Prostate gland (tissue), 2 donors: ENCODE measurements at regions not wholly inside any gene's neighbourhood (a gene's known extent, or its start where the extent isn't known, plus 50 kb on each side); places are given as distances from the start of the nearest gene placed in this dataset.

Source experiments
- DNase-seq: peaks from one replicate; pipeline ENCODE4 v3.0.0-alpha.2; 2019; ENCODE audit warnings: low spot score
- H3K27ac ChIP-seq, 2 donors: fragments of 200-600 bp; sonication (generic); 2 replicates each; pipeline ENCODE4 v1.5.1; 2017 to 2019
- H3K27me3 ChIP-seq: fragments of 200-600 bp; sonication (generic); replicated peaks from 2 replicates; pipeline ENCODE4 v1.5.1; 2019; ENCODE audit not compliant: insufficient read depth
- H3K36me3 ChIP-seq, 2 donors: fragments of 200-600 bp; sonication (generic); 1 replicate in 1 of 2; 2 replicates in 1 of 2; pipeline versions ENCODE4 v1.5.1 to v1.8.1; 2017 to 2019
- H3K4me1 ChIP-seq: fragments of 200-600 bp; sonication (generic); replicated peaks from 2 replicates; pipeline ENCODE4 v1.5.1; 2019
- H3K4me3 ChIP-seq, 2 donors: fragments of 200-600 bp; sonication (generic); 2 replicates each; pipeline ENCODE4 v1.5.1; 2017 to 2019
- H3K9me3 ChIP-seq: fragments of 200-600 bp; sonication (generic); 2 replicates; pipeline ENCODE4 v1.5.1; 2017
- POLR2A ChIP-seq: fragments of 450-650 bp; IDR thresholded peaks from one replicate; pipeline ENCODE4 v1.6.1; 2016; ENCODE audit warnings: antibody characterized with exemption, mild to moderate bottlenecking
- POLR2AphosphoS5 ChIP-seq: sonication (generic); formaldehyde crosslinking; IDR thresholded peaks from one replicate; pipeline ENCODE4 v1.6.1; 2017; ENCODE audit warnings: antibody characterized with exemption
- WGBS: methylation state at CpG from one replicate; pipeline ENCODE4 v1.1.5; 2018; 5-methylcytosine and 5-hydroxymethylcytosine counted together
- intact Hi-C: fragments of 100-400 bp; cut with DNase I; formaldehyde crosslinking; loops from one replicate; pipeline ENCODE4 v1.14.2; 2022
- TF ChIP-seq, protein P1 (sequence below), 4 experiments: fragments of 200-600 bp in 2 of 4; fragments of 450-650 bp in 2 of 4; sonication (generic) in 2 of 4; IDR thresholded peaks; 1 replicate in 3 of 4; 2 replicates in 1 of 4; pipeline ENCODE4 v1.5.1; 2016 to 2019; ENCODE audit warnings: antibody characterized with exemption in 4 of 4, mild to moderate bottlenecking in 2 of 4, moderate library complexity in 2 of 4

DNA sequence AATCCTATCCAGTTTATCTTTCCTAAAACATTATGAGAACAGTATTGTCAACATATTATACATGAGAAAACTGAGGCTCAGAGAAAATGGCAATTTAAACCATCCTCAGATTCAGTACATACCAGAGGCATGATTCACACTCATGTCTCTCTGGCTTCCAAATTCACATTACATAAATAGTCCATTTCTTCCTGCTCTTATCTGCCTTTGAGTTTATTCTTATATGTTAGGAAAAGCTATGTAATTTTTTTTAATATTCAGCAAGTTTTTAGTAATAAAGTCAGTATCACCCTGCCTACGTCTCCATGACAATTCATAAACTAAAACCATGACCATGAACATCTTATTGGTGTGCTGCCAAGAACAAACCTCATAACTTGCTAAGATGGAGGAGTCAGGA is 1260.2 kb upstream of the SORCS1 start:
- intact Hi-C loops = no loop called here
- TF ChIP-seq POLR2A = no peak
- no peak for TF ChIP-seq POLR2AphosphoS5
- TF ChIP-seq, protein P1, sequence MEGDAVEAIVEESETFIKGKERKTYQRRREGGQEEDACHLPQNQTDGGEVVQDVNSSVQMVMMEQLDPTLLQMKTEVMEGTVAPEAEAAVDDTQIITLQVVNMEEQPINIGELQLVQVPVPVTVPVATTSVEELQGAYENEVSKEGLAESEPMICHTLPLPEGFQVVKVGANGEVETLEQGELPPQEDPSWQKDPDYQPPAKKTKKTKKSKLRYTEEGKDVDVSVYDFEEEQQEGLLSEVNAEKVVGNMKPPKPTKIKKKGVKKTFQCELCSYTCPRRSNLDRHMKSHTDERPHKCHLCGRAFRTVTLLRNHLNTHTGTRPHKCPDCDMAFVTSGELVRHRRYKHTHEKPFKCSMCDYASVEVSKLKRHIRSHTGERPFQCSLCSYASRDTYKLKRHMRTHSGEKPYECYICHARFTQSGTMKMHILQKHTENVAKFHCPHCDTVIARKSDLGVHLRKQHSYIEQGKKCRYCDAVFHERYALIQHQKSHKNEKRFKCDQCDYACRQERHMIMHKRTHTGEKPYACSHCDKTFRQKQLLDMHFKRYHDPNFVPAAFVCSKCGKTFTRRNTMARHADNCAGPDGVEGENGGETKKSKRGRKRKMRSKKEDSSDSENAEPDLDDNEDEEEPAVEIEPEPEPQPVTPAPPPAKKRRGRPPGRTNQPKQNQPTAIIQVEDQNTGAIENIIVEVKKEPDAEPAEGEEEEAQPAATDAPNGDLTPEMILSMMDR (IDR thresholded peaks at IDR 0.05) = no peak
- H3K4me1 ChIP-seq = no peaks in the 10 kb centered on the region
- no peaks in the 10 kb centered on the region for H3K36me3 ChIP-seq
- DNase-seq = no peak
- H3K9me3 ChIP-seq = no peaks in the 10 kb centered on the region
- WGBS = 79% methylated on average over 1 of the region's 1 CpG
- no peak overlapping the region for H3K27ac ChIP-seq
- H3K4me3 ChIP-seq = no peak overlapping the region
- H3K27me3 ChIP-seq = no peaks in the 10 kb centered on the region

DNA sequence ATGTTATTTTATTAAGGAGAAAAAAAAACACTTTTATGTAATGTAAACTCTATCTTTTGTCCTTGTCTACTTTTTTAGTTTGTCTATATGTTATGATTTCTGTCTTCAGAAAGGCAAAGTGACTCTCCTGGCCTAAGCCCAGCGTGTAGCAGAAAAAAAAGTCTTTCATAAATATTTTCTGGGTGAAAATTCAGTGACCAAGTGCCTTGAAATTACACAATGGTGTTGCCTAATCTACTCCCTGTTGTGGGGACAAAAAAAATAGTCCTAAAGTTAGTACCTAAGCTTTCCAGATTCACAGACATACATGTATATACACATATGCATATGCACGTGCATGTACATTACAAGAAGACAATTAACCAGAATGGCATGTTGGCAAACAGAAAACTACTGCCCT is 1257.8 kb upstream of the SORCS1 start:
- intact Hi-C loops = no loop called here
- 82% methylated on average over 2 of the region's 2 CpGs for WGBS
- TF ChIP-seq, protein P1 (IDR thresholded peaks at IDR 0.05) = no peak
- TF ChIP-seq POLR2A (no peak), POLR2AphosphoS5 (no peak)
- no peak overlapping the region for H3K27ac ChIP-seq
- H3K4me3 ChIP-seq = no peak overlapping the region
- H3K27me3 ChIP-seq = no peaks in the 10 kb centered on the region
- no peak for DNase-seq
- H3K4me1 ChIP-seq = no peaks in the 10 kb centered on the region
- no peaks in the 10 kb centered on the region for H3K36me3 ChIP-seq
- no peaks in the 10 kb centered on the region for H3K9me3 ChIP-seq

DNA sequence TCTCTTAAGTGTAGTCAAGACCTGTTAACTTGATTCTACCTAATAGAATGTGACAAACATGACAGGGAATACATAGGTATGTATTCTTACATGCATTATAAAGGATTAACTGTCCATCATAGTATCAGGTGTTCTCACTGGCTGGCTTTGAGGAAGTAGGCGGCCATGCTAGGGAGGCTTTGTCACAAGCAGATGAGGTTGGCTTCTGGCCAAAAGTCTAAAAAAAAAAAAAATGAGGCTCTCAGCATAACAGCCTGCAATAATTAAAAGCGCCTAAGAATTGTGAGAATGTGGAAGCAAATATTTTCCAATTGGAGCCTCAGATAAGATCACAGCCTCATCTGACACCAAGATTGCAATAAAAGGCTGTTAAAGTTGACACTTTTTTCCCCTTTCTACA is 1256.8 kb upstream of the SORCS1 start:
- H3K27ac ChIP-seq = no peak overlapping the region
- intact Hi-C loops = no loop called here
- TF ChIP-seq, protein P1 (IDR thresholded peaks at IDR 0.05) = no peak
- TF ChIP-seq POLR2AphosphoS5 (no peak), POLR2A (no peak)
- H3K4me1 ChIP-seq = no peaks in the 10 kb centered on the region
- H3K36me3 ChIP-seq = no peaks in the 10 kb centered on the region
- no peaks in the 10 kb centered on the region for H3K9me3 ChIP-seq
- DNase-seq = no peak
- no peak overlapping the region for H3K4me3 ChIP-seq
- 79% methylated on average over 2 of the region's 2 CpGs for whole genome bisulfite sequencing
- H3K27me3 ChIP-seq = no peaks in the 10 kb centered on the region

DNA sequence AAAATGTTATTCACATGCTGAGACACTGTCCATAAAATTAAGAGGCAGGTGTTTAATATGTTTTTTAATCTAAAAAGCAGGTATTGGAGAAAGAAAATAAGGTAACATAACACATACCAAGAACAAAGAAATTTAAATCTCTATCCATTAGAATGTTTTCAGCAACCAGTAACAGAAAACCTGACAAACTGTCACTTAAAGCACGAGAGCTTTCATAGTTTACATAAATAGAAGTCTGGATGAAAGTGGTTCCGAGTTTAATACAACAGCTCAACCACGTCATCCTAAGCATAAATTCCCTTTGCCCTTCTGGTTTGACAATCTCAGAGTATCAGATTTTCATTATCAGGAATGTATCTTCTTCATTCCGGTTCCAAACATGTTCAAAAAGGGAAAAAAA is 1249.4 kb upstream of the SORCS1 start:
- Histone ChIP-seq H3K36me3 (no peaks in the 10 kb centered on the region), H3K9me3 (no peaks in the 10 kb centered on the region), H3K4me1 (no peaks in the 10 kb centered on the region), H3K4me3 (no peak overlapping the region), H3K27ac (no peak overlapping the region), H3K27me3 (no peaks in the 10 kb centered on the region)
- no peak for DNase-seq
- TF ChIP-seq, protein P1 (IDR thresholded peaks at IDR 0.05) = no peak
- TF ChIP-seq POLR2AphosphoS5 = no peak
- TF ChIP-seq POLR2A = no peak
- WGBS = 77% methylated on average over 4 of the region's 4 CpGs
- intact Hi-C loops = no loop called here

DNA sequence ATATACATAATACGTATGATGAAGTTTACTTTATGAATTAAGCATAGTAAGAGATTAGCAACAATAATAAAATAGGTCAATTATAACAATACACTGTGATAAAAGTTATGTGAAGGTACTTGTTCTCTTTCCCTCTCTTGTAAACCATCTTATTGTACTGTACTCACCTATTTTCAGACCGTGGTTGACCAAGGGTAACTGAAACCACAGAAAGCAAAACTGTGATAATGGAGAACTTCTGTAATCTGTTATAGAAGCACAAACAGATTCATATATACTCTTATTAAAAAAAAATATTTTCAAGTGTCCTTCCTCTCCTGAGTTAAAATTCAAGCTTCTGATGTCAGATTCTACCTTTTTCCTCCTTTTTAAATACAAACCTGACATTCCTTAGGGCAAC is 1247.8 kb upstream of the SORCS1 start:
- no peaks in the 10 kb centered on the region for H3K36me3 ChIP-seq
- H3K4me1 ChIP-seq = no peaks in the 10 kb centered on the region
- H3K4me3 ChIP-seq = no peak overlapping the region
- intact Hi-C loops = no loop called here
- no peak for DNase-seq
- TF ChIP-seq, protein P1 (IDR thresholded peaks at IDR 0.05) = no peak
- TF ChIP-seq POLR2A = no peak
- TF ChIP-seq POLR2AphosphoS5 = no peak
- no peaks in the 10 kb centered on the region for H3K9me3 ChIP-seq
- H3K27me3 ChIP-seq = no peaks in the 10 kb centered on the region
- H3K27ac ChIP-seq = no peak overlapping the region
- 44% methylated on average over 2 of the region's 2 CpGs for WGBS
